ENCODE measurements at regions not wholly inside any gene's neighbourhood (a gene's known extent, or its start where the extent isn't known, plus 50 kb on each side); places are given as distances from the start of the nearest gene placed in this dataset.

- TF ChIP-seq CTCF (IDR thresholded peaks at IDR 0.05) = no peak
- no peak for DNase-seq (ENCODE audit: low spot score)
- peak; percentile 81 for ATAC-seq (ENCODE audit: low FRiP score)
These were observed 238.9 kb downstream of the IPMK start for GRCh38 chr10:58028597-58029366.

DNA sequence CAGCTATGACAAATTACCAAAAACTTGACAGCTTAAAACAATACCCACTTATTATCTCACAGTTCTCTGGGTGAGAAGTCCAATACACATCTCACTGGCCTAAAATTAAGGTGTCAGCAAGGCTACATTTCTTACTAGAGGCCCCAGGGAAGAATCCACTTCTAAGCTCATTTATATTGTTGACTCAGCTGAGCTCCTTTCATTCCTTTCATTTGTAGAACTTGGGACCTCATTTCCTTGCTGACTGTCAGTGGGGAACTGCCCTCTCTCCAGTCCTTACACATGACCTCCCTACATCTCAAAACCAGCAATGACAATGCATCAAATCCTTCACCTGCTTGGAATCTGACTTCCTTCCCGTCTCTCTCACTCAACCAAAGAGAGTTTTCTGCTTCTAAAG, 240.3 kb downstream of the IPMK start:
- ATAC-seq (ENCODE audit: low FRiP score) (no peak), DNase-seq (ENCODE audit: low spot score) (no peak)
- no peak for TF ChIP-seq CTCF (IDR thresholded peaks at IDR 0.05)

- no peak for DNase-seq (ENCODE audit: low spot score)
- no peak for ATAC-seq (ENCODE audit: low FRiP score)
These were observed 241.7 kb downstream of the IPMK start for GRCh38 chr10:58026036-58026435.

DNA sequence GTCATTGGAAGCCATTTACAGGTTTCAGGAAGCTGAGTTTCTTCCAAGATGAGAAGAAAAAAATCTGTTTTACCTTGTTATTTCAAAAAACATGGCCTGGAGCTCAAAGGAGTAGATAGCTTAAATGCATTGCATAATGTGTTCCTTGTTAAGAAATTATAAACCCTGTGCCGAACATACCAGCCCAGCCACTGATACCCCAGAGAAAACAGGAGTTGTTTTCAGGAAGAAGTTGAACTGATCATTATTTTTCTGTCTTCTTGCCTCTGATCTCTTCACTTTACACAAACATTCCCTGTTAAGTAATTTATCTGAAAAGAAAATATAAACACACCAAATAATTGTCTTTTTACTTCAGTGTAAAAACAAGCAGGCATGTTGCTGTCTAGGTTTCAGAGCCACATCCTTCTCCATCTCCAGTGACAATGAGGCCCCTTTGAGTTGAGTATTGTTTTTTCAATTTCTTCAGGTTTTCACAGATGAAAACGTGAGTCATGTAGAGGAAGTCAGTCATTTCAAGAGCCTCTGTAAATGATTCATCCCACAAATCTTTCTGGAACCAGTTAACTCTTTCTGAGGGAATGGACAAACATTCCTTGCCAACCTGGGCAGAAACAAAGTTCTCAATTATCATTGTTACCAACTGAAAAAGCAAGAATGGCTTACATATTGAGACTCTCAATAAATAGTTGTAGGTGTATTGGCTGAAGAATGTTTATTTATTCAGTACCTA, 244.2 kb downstream of the IPMK start:
- ATAC-seq (ENCODE audit: low FRiP score) = peak; percentile 85
- TF ChIP-seq CTCF (IDR thresholded peaks at IDR 0.05) = no peak
- no peak for DNase-seq (ENCODE audit: low spot score)

More at GRCh38 chr10:58026036-58026435, 241.7 kb downstream of the IPMK start:
- TF ChIP-seq CTCF (IDR thresholded peaks at IDR 0.05) = no peak

DNA sequence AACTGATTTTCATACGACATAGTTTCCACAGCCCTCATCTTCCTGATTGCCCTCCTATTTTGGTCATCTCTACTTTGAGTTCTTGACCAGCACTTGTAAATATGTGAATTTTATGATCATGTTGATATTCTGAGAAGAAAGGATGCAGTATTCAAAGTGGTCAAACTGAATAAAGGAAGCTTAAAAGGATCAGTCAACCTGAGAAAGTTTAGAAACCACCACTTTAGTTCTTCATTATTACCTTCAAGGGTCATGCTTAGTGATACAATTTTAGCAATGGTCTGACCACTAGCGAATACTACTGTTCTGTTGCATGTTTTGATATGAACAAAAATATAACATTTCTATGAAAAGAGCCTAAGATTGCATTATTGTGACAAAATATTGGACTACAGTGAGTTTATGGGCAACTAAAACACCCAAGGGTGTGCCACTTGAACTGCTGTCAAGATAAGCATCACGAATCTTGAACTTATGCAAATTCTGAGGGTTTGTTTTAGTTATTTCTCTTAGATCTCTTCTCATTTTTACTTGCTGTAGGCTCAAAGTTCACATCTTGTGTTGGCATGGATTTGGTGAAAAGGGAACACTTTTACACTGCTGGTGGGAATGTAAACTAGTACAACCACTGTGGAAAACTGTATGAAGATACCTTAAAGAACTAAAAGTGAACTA, 247.7 kb downstream of the IPMK start:
- no peak for TF ChIP-seq CTCF (IDR thresholded peaks at IDR 0.05)
- no peak for ATAC-seq (ENCODE audit: low FRiP score)
- DNase-seq (ENCODE audit: low spot score) = no peak

- DNase-seq (ENCODE audit: low spot score) = no peak
- no peak for ATAC-seq (ENCODE audit: low FRiP score)
- no peak for TF ChIP-seq CTCF (IDR thresholded peaks at IDR 0.05)
These were observed 249.9 kb downstream of the IPMK start for GRCh38 chr10:58017719-58018367.
